AG04450 (cell line): ENCODE measurements at regions not wholly inside any gene's neighbourhood (a gene's known extent, or its start where the extent isn't known, plus 50 kb on each side); places are given as distances from the start of the nearest gene placed in this dataset.

Experiments used
- CTCF ChIA-PET: fragments of 300-600, 350-600 bp; formaldehyde crosslinking; extraction: SDS; loops from one replicate; lab custom pipeline; 2022; ENCODE audit warnings: antibody characterized with exemption, inconsistent platforms; lab: Charles Lee
- POLR2A ChIA-PET: fragments of 350-600 bp; formaldehyde crosslinking; extraction: SDS; loops from one replicate; lab custom pipeline; 2021; ENCODE audit warnings: antibody characterized with exemption, inconsistent platforms; lab: Yijun Ruan, JAX
- DNase-seq: peaks from one replicate; pipeline ENCODE4 v3.0.0-alpha.2; 2011; ENCODE audit warnings: low read depth, low spot score
- H3K27ac ChIP-seq: one replicate; pipeline ENCODE4 v1.5.1; 2012; ENCODE audit warnings: low read depth, low read length, control low read depth
- H3K27me3 ChIP-seq: one replicate; pipeline ENCODE4 v1.6.0; 2012; ENCODE audit warnings: low read length; ENCODE audit not compliant: control insufficient read depth, insufficient read depth
- H3K4me3 ChIP-seq: 2 replicates; pipeline ENCODE4 v1.5.1; 2011; ENCODE audit warnings: mild to moderate bottlenecking, low read depth, low read length, control low read depth
- H3K9me3 ChIP-seq: 2 replicates; pipeline ENCODE4 v1.5.1; 2012; ENCODE audit warnings: low read length; ENCODE audit not compliant: control insufficient read depth, insufficient read depth
- TF ChIP-seq, protein P1 (sequence below): IDR thresholded peaks from 2 replicates; pipeline ENCODE4 v1.5.1; 2011; ENCODE audit warnings: low read depth, low read length, control low read depth, inconsistent platforms

DNA sequence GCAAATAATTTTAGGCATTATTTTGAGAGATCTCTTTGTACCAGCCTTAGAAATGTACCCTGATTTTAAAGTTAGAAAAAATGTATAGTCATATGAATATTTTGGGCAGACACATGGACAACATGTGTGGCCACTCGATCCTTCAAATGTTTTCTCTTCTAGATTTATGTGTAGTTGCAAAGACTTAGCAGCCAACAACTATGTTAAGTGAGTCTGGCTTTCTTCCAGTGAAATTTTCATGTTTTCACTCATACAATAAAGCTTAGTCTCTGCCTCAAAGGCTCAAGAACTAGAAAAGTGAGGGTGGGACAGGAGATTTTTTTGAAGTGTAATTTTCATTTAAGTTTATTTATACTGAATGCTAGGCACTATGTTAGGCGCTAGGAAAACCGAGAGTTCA is 207.7 kb upstream of the DACH1 start:
- H3K4me3 ChIP-seq = no peak overlapping the region
- ChIA-PET POLR2A (no interaction called here), CTCF (no interaction called here)
- no peak overlapping the region for H3K27ac ChIP-seq
- no peaks in the 10 kb centered on the region for H3K27me3 ChIP-seq
- TF ChIP-seq, protein P1, sequence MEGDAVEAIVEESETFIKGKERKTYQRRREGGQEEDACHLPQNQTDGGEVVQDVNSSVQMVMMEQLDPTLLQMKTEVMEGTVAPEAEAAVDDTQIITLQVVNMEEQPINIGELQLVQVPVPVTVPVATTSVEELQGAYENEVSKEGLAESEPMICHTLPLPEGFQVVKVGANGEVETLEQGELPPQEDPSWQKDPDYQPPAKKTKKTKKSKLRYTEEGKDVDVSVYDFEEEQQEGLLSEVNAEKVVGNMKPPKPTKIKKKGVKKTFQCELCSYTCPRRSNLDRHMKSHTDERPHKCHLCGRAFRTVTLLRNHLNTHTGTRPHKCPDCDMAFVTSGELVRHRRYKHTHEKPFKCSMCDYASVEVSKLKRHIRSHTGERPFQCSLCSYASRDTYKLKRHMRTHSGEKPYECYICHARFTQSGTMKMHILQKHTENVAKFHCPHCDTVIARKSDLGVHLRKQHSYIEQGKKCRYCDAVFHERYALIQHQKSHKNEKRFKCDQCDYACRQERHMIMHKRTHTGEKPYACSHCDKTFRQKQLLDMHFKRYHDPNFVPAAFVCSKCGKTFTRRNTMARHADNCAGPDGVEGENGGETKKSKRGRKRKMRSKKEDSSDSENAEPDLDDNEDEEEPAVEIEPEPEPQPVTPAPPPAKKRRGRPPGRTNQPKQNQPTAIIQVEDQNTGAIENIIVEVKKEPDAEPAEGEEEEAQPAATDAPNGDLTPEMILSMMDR = no peak
- H3K9me3 ChIP-seq = no peaks in the 10 kb centered on the region
- no peak for DNase-seq

DNA sequence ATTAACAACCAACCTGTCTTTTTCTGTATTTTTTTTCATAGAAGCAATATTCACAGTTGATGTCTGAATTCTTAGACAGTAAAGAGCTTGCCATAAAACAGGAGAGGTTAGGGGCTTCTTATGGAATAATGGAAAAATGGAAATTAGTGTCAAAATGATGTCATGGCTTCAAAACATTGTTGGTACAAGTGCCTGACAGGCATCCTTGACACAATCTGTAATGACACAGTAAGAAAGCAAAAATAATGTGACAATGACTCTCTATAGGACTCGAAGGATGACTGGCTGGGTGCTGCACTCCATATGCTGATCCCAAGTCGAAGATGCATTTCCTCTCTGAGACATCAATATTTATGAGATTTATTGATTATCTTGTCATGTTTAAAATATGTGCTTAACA is 205.3 kb upstream of the DACH1 start:
- Histone ChIP-seq H3K4me3 (no peak overlapping the region), H3K27me3 (no peaks in the 10 kb centered on the region), H3K27ac (no peak overlapping the region), H3K9me3 (no peaks in the 10 kb centered on the region)
- TF ChIP-seq, protein P1 = no peak
- POLR2A ChIA-PET = no interaction called here
- CTCF ChIA-PET = no interaction called here
- DNase-seq = no peak

DNA sequence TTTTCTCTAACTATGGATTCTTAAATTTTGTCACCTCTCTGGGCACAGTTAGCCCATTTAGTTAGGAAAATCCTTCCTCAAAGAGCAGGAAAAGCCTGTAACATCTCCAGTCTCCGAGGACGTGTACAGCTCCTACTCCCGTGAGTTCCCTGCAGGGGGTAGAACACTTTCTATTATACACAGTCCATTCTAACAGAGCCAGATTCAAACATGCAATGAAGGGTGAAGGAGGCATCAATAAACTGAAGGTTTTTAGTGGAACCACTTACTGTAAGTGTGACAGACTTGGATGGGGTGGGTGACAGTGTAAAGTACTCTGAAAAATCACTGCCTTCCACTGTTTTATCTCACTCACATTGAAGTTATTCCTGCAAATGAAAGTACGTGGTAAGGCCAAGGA is 204.7 kb upstream of the DACH1 start:
- no peaks in the 10 kb centered on the region for H3K9me3 ChIP-seq
- no peak for DNase-seq
- no peak overlapping the region for H3K27ac ChIP-seq
- TF ChIP-seq, protein P1 = no peak
- POLR2A ChIA-PET = no interaction called here
- no peak overlapping the region for H3K4me3 ChIP-seq
- CTCF ChIA-PET = no interaction called here
- no peaks in the 10 kb centered on the region for H3K27me3 ChIP-seq

DNA sequence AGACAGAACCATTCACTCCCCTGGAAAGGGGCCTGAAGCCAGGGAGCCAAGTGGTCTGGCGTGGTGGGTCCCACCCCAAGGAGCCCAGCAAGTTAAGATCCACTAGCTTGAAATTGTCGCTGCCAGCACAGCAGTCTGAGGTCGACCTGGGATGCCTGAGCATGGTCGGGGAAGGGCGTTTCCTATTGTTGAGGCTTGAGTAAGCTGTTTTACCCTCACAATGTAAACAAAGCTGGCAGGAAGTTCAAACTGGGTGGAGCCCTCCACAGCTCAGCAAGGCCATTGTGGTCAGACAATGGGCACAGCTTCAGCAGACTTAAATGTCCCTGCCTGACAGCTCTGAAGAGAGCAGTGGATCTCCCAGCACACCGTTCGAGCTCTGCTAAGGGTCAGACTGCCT is 195.6 kb upstream of the DACH1 start:
- no peaks in the 10 kb centered on the region for H3K27me3 ChIP-seq
- peaks cover 11% of the 10 kb centered on the region for H3K9me3 ChIP-seq
- no peak overlapping the region for H3K4me3 ChIP-seq
- DNase-seq = no peak
- CTCF ChIA-PET = no interaction called here
- TF ChIP-seq, protein P1 = no peak
- POLR2A ChIA-PET = no interaction called here
- H3K27ac ChIP-seq = no peak overlapping the region

DNA sequence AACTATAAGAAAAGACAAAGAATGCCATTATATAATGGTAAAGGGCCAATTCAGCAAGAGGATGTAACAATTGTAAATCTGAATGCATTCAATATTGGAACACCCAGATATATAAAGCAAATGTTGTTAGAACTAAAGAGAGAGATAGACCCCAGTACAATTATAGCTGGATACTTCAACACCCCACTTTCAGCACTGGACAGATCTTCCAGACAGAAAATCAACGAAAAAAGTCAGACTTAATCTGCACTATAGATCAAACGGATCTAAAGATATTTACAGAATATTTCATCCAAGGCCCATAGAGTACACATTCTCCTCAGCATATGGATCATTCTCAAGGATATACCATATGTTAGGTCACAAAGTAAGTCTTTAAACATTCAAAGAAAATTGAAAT is 194.6 kb upstream of the DACH1 start:
- ChIA-PET POLR2A (no interaction called here), CTCF (no interaction called here)
- Histone ChIP-seq H3K4me3 (no peak overlapping the region), H3K9me3 (peaks cover 11% of the 10 kb centered on the region), H3K27ac (no peak overlapping the region), H3K27me3 (no peaks in the 10 kb centered on the region)
- TF ChIP-seq, protein P1 = no peak
- no peak for DNase-seq
